ENCODE measurements at regions not wholly inside any gene's neighbourhood (a gene's known extent, or its start where the extent isn't known, plus 50 kb on each side); places are given as distances from the start of the nearest gene placed in this dataset.

- CTCF ChIA-PET, result no interaction called here
- Mint-ChIP-seq H3K4me3 (no peak overlapping the region), H3K36me3 (no peaks in the 10 kb centered on the region), H3K4me1 (no peaks in the 10 kb centered on the region), H3K27me3 (peaks cover 5 to 35% (median 32%) of the 10 kb centered on the region in 5 donors), H3K27ac (no peak overlapping the region), H3K9me3 (peaks cover 0 to 2% (median 0%) of the 10 kb centered on the region in 11 donors)
- H3K27ac ChIP-seq (ENCODE audit: low read depth, low read length), result no peak overlapping the region
- POLR2A ChIA-PET, result no interaction called here
- H3K36me3 ChIP-seq (ENCODE audit: control insufficient read depth in 2 of 3, insufficient read depth in 3 of 3, low read length in 3 of 3), result no peaks in the 10 kb centered on the region
- ATAC-seq, result no peak
- no peaks in the 10 kb centered on the region for H3K9me3 ChIP-seq (ENCODE audit: control insufficient read depth in 2 of 3, low read length in 3 of 3)
- DNase-seq, result no peak
- H3K27me3 ChIP-seq (ENCODE audit: control insufficient read depth in 2 of 2, insufficient read depth in 2 of 2, low read length in 2 of 2), result no peaks in the 10 kb centered on the region
- H3K4me1 ChIP-seq (ENCODE audit: control insufficient read depth in 2 of 2, insufficient read depth in 2 of 2, low read length in 2 of 2), result no peaks in the 10 kb centered on the region
- no peak overlapping the region for H3K4me3 ChIP-seq (ENCODE audit: low read length)
- intact Hi-C loops (cut with micrococcal nuclease), result no loop called here
Measured at GRCh38 chr11:88042647-88043046, 132.6 kb downstream of the RAB38 start.

- Histone ChIP-seq H3K9me3 (ENCODE audit: control insufficient read depth in 2 of 3, low read length in 3 of 3) (no peaks in the 10 kb centered on the region), H3K36me3 (ENCODE audit: control insufficient read depth in 2 of 3, insufficient read depth in 3 of 3, low read length in 3 of 3) (no peaks in the 10 kb centered on the region), H3K27me3 (ENCODE audit: control insufficient read depth in 2 of 2, insufficient read depth in 2 of 2, low read length in 2 of 2) (no peaks in the 10 kb centered on the region), H3K27ac (ENCODE audit: low read depth, low read length) (no peak overlapping the region), H3K4me1 (ENCODE audit: control insufficient read depth in 2 of 2, insufficient read depth in 2 of 2, low read length in 2 of 2) (no peaks in the 10 kb centered on the region), H3K4me3 (ENCODE audit: low read length) (no peak overlapping the region)
- POLR2A ChIA-PET, result no interaction called here
- no peak for ATAC-seq
- no peak overlapping the region for H3K4me3 Mint-ChIP-seq
- peaks cover 5 to 38% (median 32%) of the 10 kb centered on the region in 5 donors for H3K27me3 Mint-ChIP-seq
- CTCF ChIA-PET, result no interaction called here
- H3K4me1 Mint-ChIP-seq, result no peaks in the 10 kb centered on the region
- no peak for DNase-seq
- H3K9me3 Mint-ChIP-seq, result peaks cover 0 to 2% (median 0%) of the 10 kb centered on the region in 11 donors
- H3K36me3 Mint-ChIP-seq, result no peaks in the 10 kb centered on the region
- intact Hi-C loops (cut with micrococcal nuclease), result no loop called here
- H3K27ac Mint-ChIP-seq, result no peak overlapping the region
Measured at GRCh38 chr11:88042238-88042637, 133.0 kb downstream of the RAB38 start.

GRCh38 chr11:88041679-88042078 lies 133.6 kb downstream of the RAB38 start:
- Mint-ChIP-seq H3K4me1 (no peaks in the 10 kb centered on the region), H3K27ac (no peak overlapping the region), H3K9me3 (peaks cover 0 to 2% (median 0%) of the 10 kb centered on the region in 11 donors), H3K4me3 (no peak overlapping the region), H3K36me3 (no peaks in the 10 kb centered on the region), H3K27me3 (peaks cover 5 to 38% (median 32%) of the 10 kb centered on the region in 5 donors)
- ChIA-PET POLR2A (no interaction called here), CTCF (no interaction called here)
- H3K27ac ChIP-seq (ENCODE audit: low read depth, low read length), result no peak overlapping the region
- ATAC-seq (no peak), DNase-seq (no peak)
- H3K4me3 ChIP-seq (ENCODE audit: low read length), result no peak overlapping the region
- H3K9me3 ChIP-seq (ENCODE audit: control insufficient read depth in 2 of 3, low read length in 3 of 3), result no peaks in the 10 kb centered on the region
- H3K36me3 ChIP-seq (ENCODE audit: control insufficient read depth in 2 of 3, insufficient read depth in 3 of 3, low read length in 3 of 3), result no peaks in the 10 kb centered on the region
- no peaks in the 10 kb centered on the region for H3K27me3 ChIP-seq (ENCODE audit: control insufficient read depth in 2 of 2, insufficient read depth in 2 of 2, low read length in 2 of 2)
- intact Hi-C loops (cut with micrococcal nuclease), result no loop called here
- H3K4me1 ChIP-seq (ENCODE audit: control insufficient read depth in 2 of 2, insufficient read depth in 2 of 2, low read length in 2 of 2), result no peaks in the 10 kb centered on the region

- Histone ChIP-seq H3K9me3 (ENCODE audit: control insufficient read depth in 2 of 3, low read length in 3 of 3) (no peaks in the 10 kb centered on the region), H3K36me3 (ENCODE audit: control insufficient read depth in 2 of 3, insufficient read depth in 3 of 3, low read length in 3 of 3) (no peaks in the 10 kb centered on the region), H3K4me1 (ENCODE audit: control insufficient read depth in 2 of 2, insufficient read depth in 2 of 2, low read length in 2 of 2) (no peaks in the 10 kb centered on the region), H3K4me3 (ENCODE audit: low read length) (no peak overlapping the region), H3K27me3 (ENCODE audit: control insufficient read depth in 2 of 2, insufficient read depth in 2 of 2, low read length in 2 of 2) (no peaks in the 10 kb centered on the region), H3K27ac (ENCODE audit: low read depth, low read length) (no peak overlapping the region)
- Mint-ChIP-seq H3K9me3 (peaks cover 0 to 2% (median 0%) of the 10 kb centered on the region in 11 donors), H3K36me3 (no peaks in the 10 kb centered on the region), H3K27me3 (peaks cover 5 to 38% (median 32%) of the 10 kb centered on the region in 5 donors), H3K27ac (no peak overlapping the region), H3K4me3 (no peak overlapping the region), H3K4me1 (no peaks in the 10 kb centered on the region)
- CTCF ChIA-PET, result no interaction called here
- DNase-seq (no peak), ATAC-seq (no peak)
- intact Hi-C loops (cut with micrococcal nuclease), result no loop called here
- POLR2A ChIA-PET, result no interaction called here
Measured at GRCh38 chr11:88040148-88040496, 135.1 kb downstream of the RAB38 start.

- Histone ChIP-seq H3K27me3 (ENCODE audit: control insufficient read depth in 2 of 2, insufficient read depth in 2 of 2, low read length in 2 of 2) (no peaks in the 10 kb centered on the region), H3K4me3 (ENCODE audit: low read length) (no peak overlapping the region), H3K4me1 (ENCODE audit: control insufficient read depth in 2 of 2, insufficient read depth in 2 of 2, low read length in 2 of 2) (no peaks in the 10 kb centered on the region), H3K27ac (ENCODE audit: low read depth, low read length) (no peak overlapping the region), H3K36me3 (ENCODE audit: control insufficient read depth in 2 of 3, insufficient read depth in 3 of 3, low read length in 3 of 3) (no peaks in the 10 kb centered on the region), H3K9me3 (ENCODE audit: control insufficient read depth in 2 of 3, low read length in 3 of 3) (no peaks in the 10 kb centered on the region)
- no peak overlapping the region for H3K27ac Mint-ChIP-seq
- no peaks in the 10 kb centered on the region for H3K36me3 Mint-ChIP-seq
- H3K27me3 Mint-ChIP-seq, result peaks cover 5 to 35% (median 29%) of the 10 kb centered on the region in 5 donors
- intact Hi-C loops (cut with micrococcal nuclease), result no loop called here
- DNase-seq (no peak), ATAC-seq (no peak)
- POLR2A ChIA-PET, result no interaction called here
- CTCF ChIA-PET, result no interaction called here
- H3K4me1 Mint-ChIP-seq, result no peaks in the 10 kb centered on the region
- no peak overlapping the region for H3K4me3 Mint-ChIP-seq
- peaks cover 0 to 2% (median 0%) of the 10 kb centered on the region in 11 donors for H3K9me3 Mint-ChIP-seq
Measured at GRCh38 chr11:88039476-88040147, 135.6 kb downstream of the RAB38 start.

- Histone ChIP-seq H3K27ac (ENCODE audit: low read depth, low read length) (no peak overlapping the region), H3K36me3 (ENCODE audit: control insufficient read depth in 2 of 3, insufficient read depth in 3 of 3, low read length in 3 of 3) (no peaks in the 10 kb centered on the region), H3K27me3 (ENCODE audit: control insufficient read depth in 2 of 2, insufficient read depth in 2 of 2, low read length in 2 of 2) (no peaks in the 10 kb centered on the region), H3K9me3 (ENCODE audit: control insufficient read depth in 2 of 3, low read length in 3 of 3) (no peaks in the 10 kb centered on the region), H3K4me3 (ENCODE audit: low read length) (no peak overlapping the region), H3K4me1 (ENCODE audit: control insufficient read depth in 2 of 2, insufficient read depth in 2 of 2, low read length in 2 of 2) (no peaks in the 10 kb centered on the region)
- DNase-seq (no peak), ATAC-seq (no peak)
- ChIA-PET CTCF (no interaction called here), POLR2A (no interaction called here)
- no peaks in the 10 kb centered on the region for H3K36me3 Mint-ChIP-seq
- no peaks in the 10 kb centered on the region for H3K4me1 Mint-ChIP-seq
- H3K4me3 Mint-ChIP-seq, result no peak overlapping the region
- H3K9me3 Mint-ChIP-seq, result peaks cover 0 to 8% (median 4%) of the 10 kb centered on the region in 11 donors
- intact Hi-C loops (cut with micrococcal nuclease), result no loop called here
- no peak overlapping the region for H3K27ac Mint-ChIP-seq
- H3K27me3 Mint-ChIP-seq, result peaks cover 5 to 23% (median 20%) of the 10 kb centered on the region in 5 donors
Measured at GRCh38 chr11:88038063-88038462, 137.2 kb downstream of the RAB38 start.

- no peaks in the 10 kb centered on the region for H3K36me3 Mint-ChIP-seq
- POLR2A ChIA-PET, result no interaction called here
Measured at GRCh38 chr11:88036701-88037100, 138.5 kb downstream of the RAB38 start.

More at GRCh38 chr11:88036701-88037100, 138.5 kb downstream of the RAB38 start:
- H3K4me3 Mint-ChIP-seq, result no peak overlapping the region
- no peaks in the 10 kb centered on the region for H3K36me3 ChIP-seq (ENCODE audit: control insufficient read depth in 2 of 3, insufficient read depth in 3 of 3, low read length in 3 of 3)
- DNase-seq, result no peak
- no peaks in the 10 kb centered on the region for H3K4me1 Mint-ChIP-seq
- intact Hi-C loops (cut with micrococcal nuclease), result no loop called here
- peaks cover 0 to 8% (median 4%) of the 10 kb centered on the region in 11 donors for H3K9me3 Mint-ChIP-seq
- no peaks in the 10 kb centered on the region for H3K4me1 ChIP-seq (ENCODE audit: control insufficient read depth in 2 of 2, insufficient read depth in 2 of 2, low read length in 2 of 2)
- no peak for ATAC-seq
- H3K9me3 ChIP-seq (ENCODE audit: control insufficient read depth in 2 of 3, low read length in 3 of 3), result no peaks in the 10 kb centered on the region
- no peak overlapping the region for H3K4me3 ChIP-seq (ENCODE audit: low read length)
- no peak overlapping the region for H3K27ac ChIP-seq (ENCODE audit: low read depth, low read length)
- peaks cover 2 to 23% (median 17%) of the 10 kb centered on the region in 5 donors for H3K27me3 Mint-ChIP-seq
- CTCF ChIA-PET, result no interaction called here
- no peaks in the 10 kb centered on the region for H3K27me3 ChIP-seq (ENCODE audit: control insufficient read depth in 2 of 2, insufficient read depth in 2 of 2, low read length in 2 of 2)
- no peak overlapping the region for H3K27ac Mint-ChIP-seq
